Stimulated activated CD8-positive, alpha-beta memory T cell treated with anti-CD3 and anti-CD28 coated beads, Interleukin-2, amount 100 ng/mL, for 48 hours (primary cell): ENCODE measurements at regions not wholly inside any gene's neighbourhood (a gene's known extent, or its start where the extent isn't known, plus 50 kb on each side); places are given as distances from the start of the nearest gene placed in this dataset.

Source experiments
- DNase-seq, 2 donors: peaks; one replicate each; pipeline ENCODE4 v3.0.0-alpha.2; 2020; ENCODE audit warnings: low read depth in 2 of 2

DNA sequence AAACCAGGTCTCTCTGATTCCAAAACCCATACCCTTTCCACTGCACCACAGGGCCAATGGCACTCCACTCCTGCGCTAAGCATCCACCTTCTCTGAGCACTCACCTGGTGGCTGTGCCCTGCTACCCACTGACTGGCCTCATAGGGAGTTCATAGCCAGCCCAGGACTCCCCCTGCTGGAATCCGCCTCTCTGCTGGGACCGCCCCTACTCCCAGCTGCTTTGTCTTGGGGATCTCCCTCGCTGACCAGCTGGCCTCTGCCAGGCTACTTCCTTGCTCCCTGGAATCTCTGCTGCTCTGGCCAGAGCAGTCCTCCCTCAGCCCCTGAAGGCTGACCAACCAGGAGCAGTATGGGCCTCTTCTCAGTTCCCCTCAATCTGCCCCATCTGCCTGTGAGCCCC is 129.7 kb downstream of the FAXC start:
- no peak for DNase-seq

DNA sequence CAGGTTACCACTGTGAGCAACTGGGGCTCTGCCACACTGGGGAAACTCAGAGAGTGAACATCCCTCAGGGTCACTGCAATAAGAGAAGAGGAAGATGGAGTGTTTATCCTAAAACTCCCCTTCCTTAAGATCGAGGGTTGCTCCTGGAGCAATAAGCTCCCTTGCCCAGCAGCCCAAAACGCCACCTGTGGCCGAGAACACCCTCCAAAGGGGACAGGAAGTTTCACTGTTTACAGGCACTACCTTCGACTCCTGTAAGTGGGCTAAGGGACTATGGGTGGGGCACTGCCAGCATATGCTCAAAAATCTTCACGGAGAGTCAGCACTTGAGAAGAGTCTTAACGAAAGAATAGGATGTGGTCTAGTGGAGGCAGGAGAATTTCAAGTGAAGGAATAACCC is 132.5 kb downstream of the FAXC start:
- no peak for DNase-seq

DNA sequence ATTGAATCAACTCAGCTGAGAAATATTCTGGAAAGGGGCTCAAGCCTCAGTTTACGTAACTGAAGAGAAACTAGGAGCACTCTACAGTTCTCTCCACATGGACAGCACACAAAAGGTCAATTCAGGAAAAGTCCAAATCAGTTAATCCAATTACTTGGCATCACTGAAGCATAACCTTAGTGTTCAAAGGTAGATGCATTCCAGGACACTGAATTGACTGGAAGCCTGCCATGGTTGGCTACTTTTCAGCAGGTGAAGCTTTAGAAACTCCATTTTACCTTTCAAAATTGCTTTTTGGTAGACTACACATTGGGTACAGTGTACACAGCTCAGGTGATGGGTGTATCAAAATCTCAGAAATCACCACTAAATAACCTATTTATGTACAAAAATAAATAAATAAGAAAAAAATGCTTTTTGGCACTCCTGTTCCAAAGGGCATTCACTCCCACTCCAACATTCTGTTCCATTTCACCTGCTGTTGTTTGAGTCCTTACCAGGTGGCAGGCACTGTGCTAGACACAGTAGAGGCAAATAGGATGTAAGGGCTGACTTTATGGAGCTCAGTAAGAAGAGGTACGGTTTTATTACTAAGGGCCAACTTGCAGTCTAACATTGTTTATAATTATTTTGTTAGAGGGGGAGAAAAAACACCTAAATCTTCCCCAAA is 153.4 kb downstream of the FAXC start:
- DNase-seq: no peak

DNA sequence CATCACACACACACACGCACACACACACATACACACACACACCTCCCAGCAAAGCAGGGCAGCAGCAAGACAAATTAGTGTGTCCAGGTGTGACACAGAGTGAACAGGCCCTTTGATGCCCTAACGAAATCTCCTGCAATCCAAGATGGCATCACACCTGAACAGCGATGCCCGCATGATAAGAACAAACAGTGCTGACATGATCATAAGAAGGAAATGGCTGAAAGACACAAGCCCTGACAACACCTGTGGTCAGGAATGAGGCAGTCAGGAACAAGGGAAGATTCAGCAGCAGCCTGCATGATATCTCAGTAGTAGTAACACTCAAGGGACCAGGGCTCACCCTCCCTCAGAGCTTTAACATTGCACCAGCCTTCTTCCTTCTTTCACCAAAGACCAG is 156.9 kb downstream of the FAXC start:
- DNase-seq: no peak

DNA sequence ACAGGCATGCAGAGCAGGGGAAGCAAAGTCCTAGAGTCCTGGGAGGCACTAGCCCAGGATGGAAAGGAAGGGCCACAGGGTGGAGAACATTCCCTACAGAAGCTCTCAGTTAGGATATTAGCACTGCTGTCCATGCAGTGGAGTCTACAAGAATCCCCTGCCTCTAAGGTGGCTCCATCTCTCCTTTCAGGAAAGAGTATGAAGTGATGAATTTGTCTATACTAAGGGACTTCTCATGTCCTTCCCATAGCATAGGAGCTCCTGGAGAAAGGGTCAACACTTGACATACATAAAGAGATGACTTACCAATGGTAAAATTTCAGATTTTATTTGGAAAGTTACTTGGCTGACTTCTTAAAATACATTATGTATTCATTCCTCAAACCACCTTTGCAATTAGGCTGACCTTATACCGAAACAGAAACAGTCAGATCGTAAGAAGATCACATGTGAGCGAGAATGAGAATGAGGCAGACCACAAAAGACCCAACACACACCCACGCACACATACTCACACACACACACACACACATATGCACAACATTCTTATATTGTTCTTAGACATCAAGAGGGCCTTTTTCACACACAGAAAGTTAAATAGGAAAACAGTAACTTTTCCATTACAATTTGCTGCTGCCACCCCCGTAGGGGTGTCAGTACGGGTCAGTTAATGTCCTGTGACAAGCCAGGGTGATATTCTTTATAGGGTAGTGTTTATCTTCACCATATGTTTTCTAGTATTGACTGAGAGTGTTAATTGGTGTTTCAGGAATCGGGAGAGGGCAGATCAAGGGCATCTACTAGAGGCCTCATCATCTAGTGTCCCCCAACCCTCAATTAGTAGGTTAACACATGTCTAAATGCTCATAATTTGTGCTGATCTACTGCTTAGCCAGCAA is 159.4 kb downstream of the FAXC start:
- DNase-seq: peak in 1 of 2 donors; percentile 8

DNA sequence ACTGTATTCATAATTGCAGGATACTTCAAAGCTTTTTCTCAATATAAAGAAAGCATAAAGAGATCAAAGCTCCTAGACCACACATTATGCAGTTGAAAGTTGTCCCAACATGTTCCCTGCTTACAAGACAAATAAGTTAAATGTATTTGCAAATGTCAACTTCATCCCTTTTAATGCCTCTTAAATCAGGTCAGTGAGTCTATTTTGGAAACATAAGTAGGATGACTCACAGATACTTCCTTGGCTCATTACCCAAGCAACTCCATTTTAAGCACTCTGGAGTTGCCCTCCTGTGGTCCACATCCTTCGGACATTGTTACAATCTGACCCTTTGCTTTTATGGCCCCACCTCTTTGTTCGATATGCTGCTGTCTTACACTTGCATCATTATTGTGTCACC is 162.0 kb downstream of the FAXC start:
- DNase-seq: no peak

DNA sequence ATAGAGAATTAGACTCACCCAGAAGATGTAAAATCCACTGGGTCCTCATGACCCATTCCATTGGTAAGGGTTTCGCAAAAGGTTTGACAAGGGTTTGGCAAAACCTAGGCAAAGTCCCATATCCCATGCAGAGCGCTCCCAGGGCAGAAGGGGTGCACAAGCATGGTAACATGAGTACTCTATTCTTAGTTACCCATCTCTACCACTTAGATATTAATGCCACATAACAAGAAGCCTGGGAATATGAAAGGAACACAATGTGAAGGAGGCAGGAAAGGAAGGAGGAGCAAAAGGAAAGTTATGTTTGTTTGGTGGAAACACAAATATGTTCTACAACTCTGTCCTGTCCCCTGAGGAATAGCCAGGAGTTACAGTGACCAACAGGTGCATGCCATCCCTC is 163.1 kb downstream of the FAXC start:
- no peak for DNase-seq

DNA sequence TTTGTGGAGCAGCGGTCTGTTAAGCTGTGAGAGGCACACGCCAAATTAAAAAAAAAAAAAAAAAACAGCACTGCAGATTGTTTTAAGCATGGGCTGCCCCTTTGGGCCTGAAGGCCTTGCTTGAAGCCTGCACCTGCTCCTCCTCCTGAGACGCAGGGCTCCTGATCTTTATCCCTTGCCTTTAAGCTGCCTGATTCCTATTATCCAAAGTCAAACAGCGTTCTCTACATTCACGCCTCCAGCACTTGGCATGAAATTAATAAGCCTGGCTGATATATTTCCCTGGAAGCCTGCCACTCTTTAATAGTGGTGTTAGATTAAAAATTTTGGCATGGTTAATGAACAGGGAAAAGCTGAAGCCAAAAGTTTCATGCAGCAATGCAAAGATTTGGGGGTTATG is 163.9 kb downstream of the FAXC start:
- DNase-seq: no peak

DNA sequence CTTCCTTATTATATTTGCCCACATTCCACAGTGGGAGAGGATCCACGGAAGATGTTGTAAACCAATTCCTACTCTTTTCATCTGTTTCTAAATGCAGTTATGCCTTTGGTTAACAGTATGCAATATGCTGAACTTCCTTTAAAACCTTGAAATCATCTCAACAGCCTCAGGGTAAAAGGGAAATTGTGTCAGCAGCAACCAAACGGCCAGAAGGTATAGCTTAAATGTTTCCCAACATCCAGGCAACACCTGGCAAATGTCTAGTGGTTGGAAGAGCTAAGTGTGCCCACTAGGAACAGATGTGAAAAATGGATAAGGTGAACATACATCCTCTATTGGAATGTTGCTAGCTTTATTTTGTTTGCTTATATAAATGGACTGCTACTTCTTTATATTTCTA is 164.8 kb downstream of the FAXC start:
- no peak for DNase-seq

DNA sequence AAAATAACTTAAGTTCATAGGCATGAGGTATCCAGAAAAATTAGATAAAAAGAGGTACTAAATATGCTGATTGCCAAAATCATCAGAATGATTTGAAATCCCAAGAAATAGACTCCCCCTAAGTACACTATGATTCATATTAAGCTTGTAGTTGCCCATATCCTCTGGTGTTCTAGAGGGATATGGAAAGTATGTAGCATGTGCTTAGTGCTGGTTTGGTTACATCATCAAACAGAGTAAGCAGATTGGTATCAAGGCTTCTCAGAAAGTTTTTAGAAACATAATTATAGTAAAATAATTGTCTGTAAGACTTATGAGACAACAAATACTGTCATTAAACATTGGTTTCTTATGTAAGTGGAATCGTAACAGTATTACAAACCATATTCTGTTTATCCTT is 166.4 kb downstream of the FAXC start:
- no peak for DNase-seq

DNA sequence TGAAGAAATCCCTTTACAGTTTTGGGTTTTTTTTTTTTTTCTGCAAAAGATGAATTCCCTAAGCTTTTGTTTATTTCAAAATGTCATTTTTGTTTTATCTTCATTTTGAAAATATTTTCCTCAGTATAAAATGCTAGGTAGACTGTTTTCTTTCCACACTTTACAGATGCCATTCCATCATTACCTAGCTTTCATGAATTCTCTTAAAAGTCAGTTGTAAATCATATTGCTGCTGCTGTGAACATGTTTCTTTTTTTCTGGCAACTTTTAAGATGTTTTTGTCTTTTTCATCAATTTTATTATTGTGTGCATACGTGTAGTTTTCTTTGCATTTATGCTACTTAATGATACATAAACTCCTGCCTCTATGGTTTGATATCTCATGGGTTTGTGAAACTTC is 168.3 kb downstream of the FAXC start:
- DNase-seq: no peak

DNA sequence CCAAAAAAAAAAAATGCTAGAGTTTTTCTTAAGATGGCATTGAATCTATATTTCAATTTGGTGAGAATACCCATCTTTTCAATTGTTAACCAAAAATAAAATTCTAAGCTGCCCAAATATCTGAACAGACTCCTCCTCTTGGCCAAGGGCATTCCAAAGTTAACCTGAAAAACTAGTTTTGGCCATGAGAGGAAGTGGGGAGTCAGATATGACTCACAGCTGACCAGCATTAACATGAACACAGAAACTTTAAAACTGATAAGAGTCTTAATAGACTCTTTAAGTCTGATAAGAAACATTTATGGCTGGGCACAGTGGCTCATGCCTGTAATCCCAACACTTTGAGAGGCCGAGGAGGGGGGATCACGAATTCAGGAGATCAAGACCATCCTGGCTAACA is 171.3 kb downstream of the FAXC start:
- no peak for DNase-seq

DNA sequence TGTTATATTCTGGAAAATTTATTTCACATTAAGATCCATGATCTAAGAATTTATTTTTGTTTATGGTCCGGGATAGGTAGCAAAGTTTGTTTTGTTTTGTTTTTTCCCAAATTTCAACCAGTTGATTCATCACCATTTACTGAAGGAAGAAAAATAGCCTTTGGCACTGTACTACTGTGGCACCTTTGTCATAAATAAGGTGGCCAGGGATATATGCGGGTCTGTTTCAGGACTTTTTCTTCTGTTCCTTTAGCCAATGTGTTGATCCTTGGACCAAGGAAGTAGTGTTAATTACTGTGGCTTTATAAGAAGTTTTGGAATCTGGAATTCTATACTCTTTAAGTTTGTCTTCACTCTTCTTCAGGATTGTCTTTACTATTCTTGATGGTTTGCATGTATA is 171.7 kb downstream of the FAXC start:
- no peak for DNase-seq

DNA sequence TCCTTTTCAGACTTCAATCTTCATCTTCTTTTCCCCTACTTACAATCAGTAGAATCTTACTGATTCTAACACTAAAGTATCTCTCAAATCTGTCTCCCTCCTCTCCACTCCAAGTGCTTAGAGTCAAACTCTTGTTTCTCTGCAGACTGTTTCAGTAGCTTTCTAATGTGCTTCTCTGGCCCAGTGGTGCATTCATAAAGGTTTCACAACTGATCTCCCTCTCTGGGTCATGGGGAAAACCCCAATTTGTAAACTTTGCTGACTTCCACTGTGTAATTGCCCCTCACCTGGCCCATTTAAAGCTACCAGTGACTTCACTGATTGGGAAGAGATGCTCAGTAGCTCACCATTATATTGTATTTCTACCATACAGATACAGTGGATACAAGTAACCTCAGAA is 183.6 kb downstream of the FAXC start:
- no peak for DNase-seq

DNA sequence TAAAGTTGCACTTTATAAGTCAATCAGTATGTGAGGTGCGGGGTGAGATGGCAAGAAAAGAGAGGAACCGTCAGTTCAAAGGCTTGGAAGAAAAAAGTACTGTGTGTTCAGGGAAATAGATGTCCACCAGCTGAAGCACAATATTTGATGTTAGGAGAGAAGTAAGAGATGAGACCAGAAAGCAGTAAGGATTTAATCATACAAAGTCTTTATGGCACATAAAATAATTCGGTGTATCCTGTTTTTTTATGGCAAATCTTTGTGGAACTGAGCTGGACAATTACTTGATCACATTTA is 197.2 kb downstream of the FAXC start:
- no peak for DNase-seq

DNA sequence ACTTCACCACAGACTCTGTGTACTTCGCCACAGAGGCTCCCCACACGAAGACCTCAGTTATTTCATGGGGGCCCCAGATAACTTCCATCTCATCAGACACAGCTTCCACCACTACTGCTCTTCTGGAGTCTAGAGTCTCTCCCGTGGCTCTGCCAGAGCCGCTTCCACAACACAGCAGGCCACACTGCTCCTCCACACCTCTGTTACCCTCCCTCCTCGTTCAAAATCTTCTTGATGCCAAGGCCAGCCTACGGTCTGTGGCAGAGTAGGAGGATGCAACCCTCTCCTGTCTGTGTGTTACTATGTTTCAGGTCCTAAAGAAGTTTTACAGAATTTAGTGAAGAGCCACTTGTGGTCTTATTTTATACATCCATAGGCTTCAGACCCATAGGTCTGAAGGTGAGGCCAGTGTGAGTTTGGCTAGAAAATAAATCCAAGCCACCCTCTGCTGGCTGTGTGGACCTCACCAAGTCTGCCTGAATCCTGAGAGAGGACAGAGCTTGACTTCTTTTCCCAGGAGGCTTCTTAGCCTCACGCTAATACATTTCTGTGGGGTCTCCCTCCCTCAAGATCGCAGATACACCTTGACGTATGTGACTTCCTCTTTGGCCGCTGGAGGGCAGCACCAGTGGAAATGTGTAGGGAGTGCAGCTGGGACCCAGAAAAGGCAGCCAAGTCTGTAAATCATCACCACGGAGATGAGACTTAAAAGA is 197.7 kb downstream of the FAXC start:
- DNase-seq: peak; percentile 30 to 44

DNA sequence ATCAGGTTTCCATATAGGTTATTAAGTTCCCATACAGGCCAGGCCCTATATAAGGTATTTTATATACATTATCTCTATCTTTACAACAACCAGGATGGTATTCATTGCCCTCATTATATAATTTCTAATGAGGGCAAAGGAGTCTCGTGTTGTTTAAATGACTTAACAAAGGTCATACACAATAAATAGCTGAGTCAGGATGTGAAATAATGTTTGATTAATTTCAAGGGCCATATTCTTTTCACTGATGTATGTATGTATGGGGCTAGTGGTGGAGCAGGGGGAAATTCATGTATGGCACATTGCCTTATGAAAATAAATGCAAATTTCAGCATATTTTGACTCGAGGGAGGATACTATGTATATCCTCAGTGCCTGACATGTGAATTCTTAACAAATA is 200.7 kb downstream of the FAXC start:
- DNase-seq: no peak

DNA sequence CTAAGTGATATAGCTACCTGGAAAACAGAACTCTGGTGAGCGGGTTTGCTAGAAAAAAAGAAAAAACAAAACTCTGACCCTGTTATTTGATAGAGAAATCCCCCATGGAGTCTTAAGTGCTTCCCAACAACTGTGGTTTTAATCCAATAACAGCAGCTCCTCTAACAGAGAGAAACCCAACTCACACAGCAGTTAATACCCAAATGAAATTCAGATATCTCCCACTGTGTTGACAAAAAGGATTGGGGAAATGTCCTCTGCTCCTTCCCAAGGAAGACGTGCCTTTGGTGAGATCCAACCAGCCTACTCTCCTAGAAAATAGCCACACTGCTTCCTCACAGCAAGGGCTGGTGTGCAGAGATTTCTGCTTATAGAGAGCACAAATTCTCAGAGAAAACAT is 200.4 kb upstream of the FBXL4 start:
- DNase-seq: no peak

DNA sequence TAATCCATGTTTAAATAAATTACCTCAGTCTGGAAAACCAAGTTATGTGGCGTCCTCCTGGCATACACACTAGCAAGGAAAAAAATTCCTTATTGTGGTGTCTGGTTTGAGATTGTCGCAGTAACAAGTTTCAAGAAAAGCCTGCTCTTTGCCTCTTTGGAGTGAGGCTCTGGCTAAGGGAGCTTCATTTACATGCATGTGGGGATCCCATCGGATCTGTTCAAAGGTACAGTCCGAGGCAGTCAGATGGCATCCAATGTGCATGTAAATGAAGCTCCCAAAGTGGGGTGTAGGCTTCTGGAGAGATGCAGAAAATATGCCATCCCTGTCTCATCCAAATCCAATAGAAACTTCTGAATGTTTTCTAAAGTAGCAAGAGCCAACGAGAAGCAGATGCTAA is 199.5 kb upstream of the FBXL4 start:
- no peak for DNase-seq

DNA sequence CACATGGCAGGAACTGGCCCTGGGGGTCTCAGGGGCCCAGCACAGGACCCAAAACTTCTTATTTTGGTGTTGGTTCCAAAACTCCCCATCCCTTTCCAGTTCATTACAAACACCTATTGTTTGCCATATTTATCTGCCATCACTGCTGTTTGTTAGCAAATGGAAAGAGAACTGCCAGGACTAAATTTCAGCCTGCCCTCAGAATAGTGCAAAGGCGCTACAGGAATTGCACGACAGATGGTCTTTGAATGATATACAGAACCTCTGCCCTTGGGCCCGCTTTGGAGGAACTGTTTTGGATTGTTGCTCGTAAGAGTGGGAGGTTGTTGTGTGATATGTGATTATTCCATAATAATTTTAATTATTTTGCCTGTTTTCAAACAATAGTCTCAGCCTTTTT is 199.0 kb upstream of the FBXL4 start:
- DNase-seq: no peak

DNA sequence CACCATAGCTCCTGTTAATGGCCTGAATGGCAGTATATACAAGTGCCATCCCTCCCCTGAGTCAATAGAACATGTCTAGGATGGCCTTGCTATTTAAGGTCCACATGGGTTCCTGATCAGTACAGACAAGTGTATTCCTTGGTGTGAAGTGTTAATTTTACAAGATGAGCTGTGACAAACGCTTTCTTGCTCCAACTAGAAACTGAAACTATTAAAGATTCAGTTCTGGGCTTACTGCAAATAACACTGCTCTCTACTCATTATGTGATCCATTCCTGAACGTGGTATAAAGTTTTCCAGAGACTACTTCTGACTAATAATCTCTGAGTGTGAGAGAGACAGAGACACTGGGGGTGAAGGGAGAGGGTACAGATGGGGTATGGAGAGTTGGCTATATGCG is 198.0 kb upstream of the FBXL4 start:
- no peak for DNase-seq

DNA sequence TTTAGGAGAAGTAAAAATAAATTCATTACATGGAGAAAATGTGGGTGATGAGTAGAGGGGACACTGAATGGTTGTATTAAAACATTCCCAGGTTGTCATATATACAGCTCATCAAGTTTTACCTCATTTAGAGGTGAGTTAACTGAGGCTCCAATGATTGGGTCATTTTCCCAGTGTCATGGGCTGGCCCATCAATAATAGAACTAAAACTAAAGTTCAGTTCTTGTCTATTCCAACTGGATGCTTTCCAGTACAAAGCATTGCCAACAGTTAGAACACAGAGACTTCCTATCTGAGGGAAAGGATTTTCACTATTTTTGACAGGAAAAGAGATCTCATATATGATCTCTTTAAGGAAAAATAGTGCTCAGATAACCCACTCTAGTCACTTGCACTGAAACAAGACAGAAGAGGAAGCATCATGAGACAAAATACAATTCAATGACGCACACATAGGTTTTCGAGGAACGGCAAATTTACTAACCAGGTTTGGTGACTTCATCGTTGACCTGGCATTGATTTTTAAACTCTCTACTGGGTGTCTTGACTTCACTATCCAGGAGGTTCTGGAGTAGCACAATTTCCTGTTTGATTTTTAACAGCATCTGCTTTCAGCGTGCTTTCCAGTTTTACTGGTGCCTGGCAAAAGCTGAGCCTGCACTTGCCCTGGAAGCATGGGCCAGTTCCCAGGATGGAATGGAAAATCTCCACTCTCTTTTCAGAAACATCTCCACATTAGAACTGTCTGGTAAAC is 195.5 kb upstream of the FBXL4 start:
- DNase-seq: no peak
